GM19240 (cell line): ENCODE measurements at regions not wholly inside any gene's neighbourhood (a gene's known extent, or its start where the extent isn't known, plus 50 kb on each side); places are given as distances from the start of the nearest gene placed in this dataset.

Experiments
- DNase-seq: peaks from one replicate; pipeline ENCODE4 v3.0.0; 2011; ENCODE audit warnings: low spot score; ENCODE audit not compliant: insufficient read length

GRCh38 chr3:95609411-95609810, 1205.0 kb upstream of the EPHA6 start:
- DNase-seq = no peak

- no peak for DNase-seq
Observed at GRCh38 chr3:95612611-95613010, 1201.8 kb upstream of the EPHA6 start.

- no peak for DNase-seq
Observed at GRCh38 chr3:95613993-95614392, 1200.4 kb upstream of the EPHA6 start.

DNA sequence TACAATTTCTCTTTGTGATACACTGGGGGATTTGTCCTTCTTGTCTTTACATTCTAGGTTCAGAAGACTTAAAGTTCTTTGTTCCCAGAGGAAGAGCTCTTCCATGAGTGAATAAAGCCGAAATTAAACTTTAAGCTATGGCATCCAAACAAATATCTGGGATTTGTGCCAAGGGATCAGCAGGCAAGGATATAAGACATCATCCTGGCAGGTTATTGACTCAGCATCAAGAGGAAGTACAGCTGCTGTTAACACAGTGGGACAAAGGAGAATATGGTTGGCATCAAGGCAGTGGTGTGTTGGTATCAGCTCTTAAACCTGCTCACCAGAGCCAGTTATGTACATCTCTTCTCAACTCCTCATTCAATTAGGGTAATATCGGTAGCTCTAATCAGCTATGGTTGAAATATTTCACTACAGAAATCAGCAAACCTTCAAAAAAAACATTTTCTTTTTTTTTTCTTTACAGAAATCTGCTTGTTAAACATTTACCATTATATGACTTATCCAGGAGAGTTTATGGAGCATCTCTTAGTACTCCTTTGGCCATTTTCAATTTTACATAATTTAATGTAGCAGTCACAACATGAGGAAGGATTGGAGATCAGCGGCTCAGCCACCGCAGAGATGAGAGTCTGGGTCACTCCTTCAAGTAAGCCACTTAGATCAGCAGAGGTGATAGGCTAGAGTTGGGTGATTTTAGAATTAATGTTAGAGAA, 1198.6 kb upstream of the EPHA6 start:
- no peak for DNase-seq

GRCh38 chr3:95626107-95626506, 1188.3 kb upstream of the EPHA6 start:
- no peak for DNase-seq

DNA sequence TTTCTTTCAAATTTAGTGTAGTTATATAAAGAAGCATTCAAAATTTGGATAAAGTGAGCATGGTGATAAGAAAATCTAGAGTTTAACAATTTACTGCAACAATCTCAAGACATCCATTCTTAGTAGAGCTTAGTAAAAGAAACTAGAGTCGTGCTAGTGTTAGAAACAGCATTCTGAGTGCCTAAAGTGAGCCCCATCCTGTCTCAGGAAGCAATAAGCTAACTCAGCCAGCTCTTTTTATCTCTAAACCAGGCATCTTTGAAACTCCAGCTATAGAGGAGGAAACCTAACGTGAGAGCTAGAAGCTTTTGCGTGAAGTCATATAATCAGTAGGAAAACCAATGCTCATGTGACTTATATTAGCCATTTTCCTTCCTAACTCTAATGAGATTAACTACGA, 1187.1 kb upstream of the EPHA6 start:
- DNase-seq = no peak

- DNase-seq = no peak
Observed at GRCh38 chr3:95627697-95628096, 1186.7 kb upstream of the EPHA6 start.

- no peak for DNase-seq
Observed at GRCh38 chr3:95629802-95630201, 1184.6 kb upstream of the EPHA6 start.

- no peak for DNase-seq
Observed at GRCh38 chr3:95645291-95645690, 1169.1 kb upstream of the EPHA6 start.

DNA sequence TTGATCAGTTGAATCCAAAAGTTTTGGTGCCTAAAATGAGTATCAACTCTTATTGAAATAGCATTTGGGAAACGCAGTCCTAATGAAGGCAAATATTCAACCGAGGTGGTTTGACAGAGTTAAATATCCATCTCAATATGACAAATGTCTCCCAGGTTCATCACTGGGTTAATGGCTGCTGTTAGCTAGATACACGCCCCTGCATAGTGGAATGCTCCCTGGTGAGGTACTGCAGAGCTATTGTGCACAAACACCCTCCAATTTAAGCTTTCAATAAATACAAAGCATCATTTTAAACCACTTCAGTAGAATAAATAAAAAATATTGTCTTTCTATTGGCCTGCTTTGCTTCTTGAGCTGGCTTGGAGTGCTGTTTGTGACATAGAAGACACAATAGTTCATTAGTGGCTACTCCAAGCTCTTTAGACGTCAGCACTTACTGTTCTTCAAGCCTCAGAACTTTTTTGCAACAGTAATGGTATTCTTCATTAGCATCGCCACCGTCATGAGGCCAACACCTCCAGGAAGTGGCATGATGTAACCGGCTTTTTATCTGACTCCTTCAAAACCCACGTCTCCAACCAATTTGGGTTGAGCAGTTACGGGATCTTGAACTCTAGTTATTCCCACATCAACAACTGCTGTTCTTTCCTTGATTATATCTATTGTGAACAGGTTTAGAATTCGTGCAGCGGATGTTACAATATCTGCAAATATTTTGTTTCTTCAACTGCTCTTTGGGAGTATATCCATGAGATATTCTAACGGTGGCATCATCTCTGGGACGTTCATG, 1159.6 kb upstream of the EPHA6 start:
- DNase-seq = no peak

GRCh38 chr3:95655363-95655986, 1158.9 kb upstream of the EPHA6 start:
- no peak for DNase-seq

GRCh38 chr3:95670765-95671164, 1143.6 kb upstream of the EPHA6 start:
- no peak for DNase-seq

GRCh38 chr3:95673215-95673614, 1141.2 kb upstream of the EPHA6 start:
- DNase-seq = no peak

DNA sequence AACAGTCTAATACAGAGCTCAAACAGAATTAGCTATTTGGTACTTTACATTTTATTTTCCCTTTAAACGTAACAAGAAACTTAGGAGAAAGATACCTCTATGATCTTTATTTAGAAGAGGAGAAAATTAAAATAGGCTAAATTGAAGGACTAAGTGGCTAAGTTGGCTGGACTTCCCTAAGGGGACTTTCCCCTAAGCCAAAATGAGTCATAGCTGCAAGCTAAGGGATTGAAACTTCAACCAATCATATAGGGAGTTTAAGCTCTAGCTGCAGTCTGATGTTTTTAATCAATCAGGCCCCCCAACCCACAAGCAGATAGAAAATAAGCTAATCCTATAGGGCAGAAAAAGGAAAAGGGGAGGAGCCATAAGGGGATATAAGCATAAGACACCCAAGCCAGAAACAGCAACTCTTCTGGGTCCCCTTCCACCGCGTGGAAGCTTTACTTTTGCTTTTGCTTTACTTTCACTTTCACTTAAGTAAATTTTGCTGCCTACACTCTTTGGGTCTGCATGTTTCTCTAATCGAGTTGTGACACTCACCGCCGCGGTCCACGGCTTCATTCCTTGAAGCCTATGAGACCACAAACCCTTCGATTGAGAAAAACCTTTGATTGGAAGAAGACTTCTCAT, 1108.5 kb upstream of the EPHA6 start:
- no peak for DNase-seq

GRCh38 chr3:95707268-95707667, 1107.1 kb upstream of the EPHA6 start:
- DNase-seq = no peak

- DNase-seq = no peak
Observed at GRCh38 chr3:95710684-95711083, 1103.7 kb upstream of the EPHA6 start.

DNA sequence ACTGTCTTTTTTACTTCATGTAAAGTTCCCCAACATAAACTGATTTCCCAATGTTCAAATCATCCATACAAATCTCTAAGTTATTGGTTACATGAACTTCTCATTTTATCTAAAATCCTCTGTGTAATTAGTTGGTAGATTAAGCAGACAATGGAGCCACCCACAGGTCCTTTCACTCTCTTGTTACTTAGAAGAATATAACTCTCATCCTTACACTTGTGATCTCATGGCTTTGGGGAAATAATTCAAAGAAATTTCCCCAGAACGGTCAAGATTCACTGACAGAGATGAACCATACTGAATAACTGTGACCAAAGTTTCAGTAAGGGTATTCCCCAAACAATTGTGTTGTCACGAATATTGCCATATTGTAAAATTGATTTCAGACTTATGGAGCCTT, 1102.6 kb upstream of the EPHA6 start:
- DNase-seq = no peak

- DNase-seq = no peak
Observed at GRCh38 chr3:95715128-95715527, 1099.3 kb upstream of the EPHA6 start.

DNA sequence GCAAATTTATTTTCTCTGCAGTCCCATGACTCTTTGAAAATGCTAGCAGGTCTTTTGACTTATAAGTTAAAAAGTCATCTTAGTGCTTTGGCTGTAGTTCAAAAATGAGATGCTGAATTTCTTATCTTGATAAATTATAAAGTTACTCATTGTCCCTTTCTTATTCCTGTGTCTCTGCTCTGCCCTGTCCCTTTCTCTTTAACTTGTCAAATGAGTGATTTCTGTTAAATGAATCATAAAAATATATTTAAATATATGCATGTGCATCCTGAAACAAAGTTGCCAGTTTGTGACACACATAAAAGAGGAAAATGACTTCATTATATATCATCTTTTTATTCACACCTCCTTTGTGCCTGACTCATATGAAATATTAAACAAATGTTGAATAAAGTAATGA, 1097.3 kb upstream of the EPHA6 start:
- no peak for DNase-seq

DNA sequence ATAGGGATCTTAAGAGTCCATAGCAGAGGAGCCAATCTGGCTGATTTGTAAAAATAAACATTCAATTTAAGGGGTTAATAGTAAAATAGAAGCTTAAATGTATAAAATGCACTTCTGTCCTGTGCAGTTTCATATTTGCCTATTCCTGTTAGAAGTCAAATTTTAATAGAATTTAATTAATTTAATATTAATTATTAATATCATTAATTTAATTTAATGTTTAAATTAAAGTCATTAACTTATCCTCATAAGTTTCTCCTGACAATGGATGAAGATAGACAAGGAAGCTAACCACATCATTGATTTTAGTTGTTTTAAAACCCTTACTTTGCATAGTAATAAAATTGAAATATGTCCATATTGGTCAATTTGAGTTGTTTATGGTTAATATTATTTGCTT, 1096.2 kb upstream of the EPHA6 start:
- DNase-seq = no peak

DNA sequence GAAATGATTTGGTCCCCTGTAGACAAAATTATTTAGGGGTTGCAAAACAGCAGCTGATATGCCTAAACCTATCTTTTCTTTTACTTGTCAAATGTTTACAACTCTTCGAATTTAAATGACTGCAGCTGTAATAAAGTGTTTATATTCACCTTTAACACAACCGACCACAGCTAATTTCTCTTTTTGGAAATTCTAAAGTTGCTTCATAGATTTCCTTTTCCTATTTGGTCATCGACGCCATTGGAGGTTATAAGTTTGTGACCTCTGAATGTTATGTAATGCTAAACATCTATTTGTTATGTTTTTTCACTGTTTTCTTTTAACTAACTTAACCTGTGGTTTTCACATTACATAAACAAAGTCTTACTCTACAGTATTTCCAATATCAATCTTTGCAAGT, 1094.9 kb upstream of the EPHA6 start:
- DNase-seq = no peak

DNA sequence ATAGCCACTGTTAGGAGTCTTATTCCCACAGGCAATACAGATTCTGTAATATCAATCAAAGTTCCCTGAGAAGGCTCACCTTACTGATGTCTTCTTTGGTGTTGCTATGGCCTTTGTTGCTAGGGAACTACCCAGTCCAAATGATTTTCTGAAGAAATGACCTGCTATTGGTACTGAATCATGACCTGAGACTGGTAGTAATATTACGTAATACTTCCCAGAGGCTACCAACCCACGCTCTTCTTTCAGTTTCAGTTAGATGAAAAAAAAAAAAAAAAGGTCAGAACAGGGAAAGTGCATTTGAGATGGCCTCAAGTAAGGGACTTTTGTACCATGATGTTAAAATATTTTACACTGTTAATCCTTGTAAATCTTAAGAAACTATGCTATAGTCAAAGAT, 1092.5 kb upstream of the EPHA6 start:
- no peak for DNase-seq
